IMR-90 (cell line): ENCODE measurements at regions not wholly inside any gene's neighbourhood (a gene's known extent, or its start where the extent isn't known, plus 50 kb on each side); places are given as distances from the start of the nearest gene placed in this dataset.

Experiments
- ATAC-seq: fragments of 200-7000 bp; cut with Tn5 transposase; 2 replicates; pipeline ENCODE4 v1.9.1; 2020; ENCODE audit warnings: low read depth, mild to moderate bottlenecking, moderate library complexity
- BruUV-seq: library from RNA; stranded (reverse); fragments of 400-500 nt; replicated peaks from 2 replicates; lab custom pipeline; 2021; lab: Mats Ljungman, UMichigan
- CTCF ChIA-PET: fragments of 300-600 bp; formaldehyde crosslinking; extraction: SDS; loops from one replicate; lab custom pipeline; 2021; ENCODE audit warnings: antibody characterized with exemption; lab: Yijun Ruan, JAX
- POLR2A ChIA-PET: fragments of 300-600 bp; sonication (Branson Sonifier 250); formaldehyde crosslinking; loops from one replicate; lab custom pipeline; 2022; ENCODE audit warnings: antibody characterized with exemption; ENCODE audit not compliant: unreplicated experiment; lab: Charles Lee
- DNase-seq: peaks from one replicate; pipeline ENCODE4 v3.0.0; 2013
- H2AFZ ChIP-seq: replicated peaks from 2 replicates; pipeline ENCODE3; 2013; ENCODE audit warnings: low read length, mild to moderate bottlenecking; ENCODE audit not compliant: poor library complexity
- H2AK5ac ChIP-seq: 2 replicates; pipeline ENCODE4 v1.6.1; 2013; ENCODE audit warnings: low read depth, low read length, inconsistent platforms
- H2AK9ac ChIP-seq: replicated peaks from 2 replicates; pipeline ENCODE3; 2013; ENCODE audit warnings: mild to moderate bottlenecking, low read depth, low read length, moderate library complexity; ENCODE audit not compliant: poor library complexity
- H2BK120ac ChIP-seq: 2 replicates; pipeline ENCODE4 v1.6.1; 2013; ENCODE audit warnings: low read depth, low read length, inconsistent platforms
- H2BK15ac ChIP-seq: 3 replicates; pipeline ENCODE4 v1.6.1; 2013; ENCODE audit warnings: low read depth, low read length, inconsistent platforms
- H2BK20ac ChIP-seq: 2 replicates; pipeline ENCODE4 v1.6.1; 2013; ENCODE audit warnings: low read depth, mild to moderate bottlenecking, inconsistent platforms, low read length, moderate library complexity
- H2BK5ac ChIP-seq: 2 replicates; pipeline ENCODE4 v1.6.1; 2013; ENCODE audit warnings: mild to moderate bottlenecking, low read depth, low read length, inconsistent platforms; ENCODE audit not compliant: poor library complexity, severe bottlenecking
- H3K14ac ChIP-seq: replicated peaks from 2 replicates; pipeline ENCODE4 v1.6.1; 2013; ENCODE audit warnings: low read depth, low read length, inconsistent platforms
- H3K18ac ChIP-seq: 2 replicates; pipeline ENCODE4 v1.6.1; 2013; ENCODE audit warnings: low read depth, low read length, control low read depth
- H3K23ac ChIP-seq: 2 replicates; pipeline ENCODE4 v1.6.1; 2013; ENCODE audit warnings: low read depth, low read length, inconsistent platforms
- H3K27ac ChIP-seq: 2 replicates; pipeline ENCODE4 v1.5.1; 2013; ENCODE audit warnings: mild to moderate bottlenecking, control low read depth, low read length; ENCODE audit not compliant: insufficient read depth
- H3K27me3 ChIP-seq: 2 replicates; pipeline ENCODE4 v1.6.1; 2013; ENCODE audit warnings: low read length; ENCODE audit not compliant: control insufficient read depth, insufficient read depth
- H3K36me3 ChIP-seq: 2 replicates; pipeline ENCODE4 v1.6.1; 2013; ENCODE audit warnings: low read length, mixed read lengths; ENCODE audit not compliant: control insufficient read depth, insufficient read depth
- H3K4ac ChIP-seq: 2 replicates; pipeline ENCODE4 v1.6.1; 2013; ENCODE audit warnings: low read depth, low read length, inconsistent platforms
- H3K4me1 ChIP-seq: 2 replicates; pipeline ENCODE4 v1.6.1; 2013; ENCODE audit warnings: low read length, mixed read lengths; ENCODE audit not compliant: control insufficient read depth, insufficient read depth
- H3K4me2 ChIP-seq: 2 replicates; pipeline ENCODE4 v1.6.1; 2013; ENCODE audit warnings: low read depth, mild to moderate bottlenecking, control low read depth, low read length, moderate library complexity
- H3K4me3 ChIP-seq: 2 replicates; pipeline ENCODE4 v1.5.1; 2013; ENCODE audit warnings: low read depth, mild to moderate bottlenecking, control low read depth, low read length, moderate library complexity; ENCODE audit not compliant: insufficient read depth
- H3K56ac ChIP-seq: 2 replicates; pipeline ENCODE4 v1.6.1; 2013; ENCODE audit warnings: low read length, inconsistent platforms; ENCODE audit not compliant: insufficient read depth; ENCODE audit errors: extremely low read depth
- H3K79me1 ChIP-seq, 2 experiments: 2 replicates each; pipeline ENCODE4 v1.6.1; 2013; ENCODE audit warnings: low read length in 2 of 2, inconsistent platforms in 1 of 2, low read depth in 1 of 2
- H3K9ac ChIP-seq: 2 replicates; pipeline ENCODE4 v1.6.1; 2013; ENCODE audit warnings: low read depth, low read length, control low read depth
- H3K9me1 ChIP-seq: 2 replicates; pipeline ENCODE4 v1.6.1; 2013; ENCODE audit warnings: low read length, inconsistent platforms; ENCODE audit not compliant: insufficient read depth
- H3K9me3 ChIP-seq: 2 replicates; pipeline ENCODE4 v1.6.1; 2013; ENCODE audit warnings: low read length; ENCODE audit not compliant: control insufficient read depth, insufficient read depth
- H4K20me1 ChIP-seq: 2 replicates; pipeline ENCODE4 v1.6.1; 2013; ENCODE audit warnings: low read length, inconsistent platforms; ENCODE audit not compliant: insufficient read depth
- H4K5ac ChIP-seq: 2 replicates; pipeline ENCODE4 v1.6.1; 2013; ENCODE audit warnings: mild to moderate bottlenecking, low read depth, low read length, control low read depth
- H4K8ac ChIP-seq, 2 experiments: 2 replicates each; pipeline ENCODE4 v1.6.1; 2013; ENCODE audit warnings: low read depth in 2 of 2, low read length in 2 of 2, control low read depth in 1 of 2, inconsistent platforms in 1 of 2
- H4K91ac ChIP-seq: 2 replicates; pipeline ENCODE4 v1.6.1; 2013; ENCODE audit warnings: low read depth, low read length, inconsistent platforms; ENCODE audit not compliant: insufficient read depth
- BHLHE40 ChIP-seq: fragments of 150-350 bp; IDR thresholded peaks from 2 replicates; pipeline ENCODE4 v1.6.1; 2016; ENCODE audit warnings: mild to moderate bottlenecking, low read depth, low read length
- CEBPB ChIP-seq: IDR thresholded peaks from 2 replicates; pipeline ENCODE4 v1.6.1; 2012; ENCODE audit warnings: low read depth, low read length, improper control_type of control experiment
- CTCF ChIP-seq: conservative IDR thresholded peaks from 2 replicates; pipeline ENCODE4 v1.5.1; 2012; ENCODE audit warnings: mild to moderate bottlenecking, low read depth, low read length, improper control_type of control experiment
- FOS ChIP-seq: fragments of 150-350 bp; IDR thresholded peaks from 2 replicates; pipeline ENCODE4 v1.6.1; 2016; ENCODE audit warnings: low read depth, low read length
- MAFK ChIP-seq: IDR thresholded peaks from 2 replicates; pipeline ENCODE4 v1.6.1; 2012; ENCODE audit warnings: low read depth, low read length, improper control_type of control experiment
- RCOR1 ChIP-seq: IDR thresholded peaks from 2 replicates; pipeline ENCODE4 v1.6.1; 2012; ENCODE audit warnings: mild to moderate bottlenecking, low read length, improper control_type of control experiment; ENCODE audit not compliant: insufficient replicate concordance
- RFX5 ChIP-seq: IDR thresholded peaks from 2 replicates; pipeline ENCODE4 v1.8.0; 2012; ENCODE audit warnings: low read depth, mild to moderate bottlenecking, low read length, moderate library complexity
- USF2 ChIP-seq: fragments of 150-350 bp; IDR thresholded peaks from 2 replicates; pipeline ENCODE4 v1.6.1; 2017; ENCODE audit warnings: mild to moderate bottlenecking, antibody characterized with exemption, low read length, low read depth
- WGBS, 2 experiments: methylation state at CpG; one replicate each; pipeline versions ENCODE4 v1.1.5 to v1.1.7; 2013; ENCODE audit warnings: missing lambda C conversion rate in 2 of 2; ENCODE audit not compliant: insufficient read length in 1 of 2; ENCODE audit errors: extremely low coverage in 2 of 2; 5-methylcytosine and 5-hydroxymethylcytosine counted together
- dilution Hi-C: fragments of 300-500 bp; cut with HindIII; formaldehyde crosslinking; loops from one replicate; pipeline ENCODE4 v1.14.3; 2018; ENCODE audit warnings: low sequenced_read_pairs; ENCODE audit not compliant: unreplicated experiment
- in situ Hi-C: fragments of 300-500 bp; cut with MboI; formaldehyde crosslinking; loops from 3 replicates; pipeline ENCODE4 v1.14.3; 2019; ENCODE audit warnings: low sequenced_read_pairs, inconsistent platforms, mixed read lengths
- intact Hi-C: fragments of 100-400 bp; cut with micrococcal nuclease; formaldehyde crosslinking; loops from 2 replicates; pipeline ENCODE4 v1.10.0; 2022

- H2BK15ac ChIP-seq = no peak overlapping the region
- H3K9me1 ChIP-seq = no peaks in the 10 kb centered on the region
- no peaks in the 10 kb centered on the region for H4K20me1 ChIP-seq
- H3K36me3 ChIP-seq = no peaks in the 10 kb centered on the region
- H2BK5ac ChIP-seq = no peak overlapping the region
- dilution Hi-C loops (no loop called here), intact Hi-C loops (no loop called here), in situ Hi-C loops (no loop called here)
- BruUV-seq = no TSS peak
- H3K23ac ChIP-seq = no peak overlapping the region
- no peak overlapping the region for H3K14ac ChIP-seq
- H2AK5ac ChIP-seq = no peak overlapping the region
- no peak overlapping the region for H3K18ac ChIP-seq
- no peak overlapping the region for H3K27ac ChIP-seq
- no peak overlapping the region for H3K9ac ChIP-seq
- no peak overlapping the region for H3K4me2 ChIP-seq
- no peak for DNase-seq
- H2AK9ac ChIP-seq = no peak overlapping the region
- H3K27me3 ChIP-seq = no peaks in the 10 kb centered on the region
- H2AFZ ChIP-seq = no peak overlapping the region
- no peak overlapping the region for H4K91ac ChIP-seq
- ChIA-PET CTCF (no interaction called here), POLR2A (no interaction called here)
- H3K4me1 ChIP-seq = peaks cover 2% of the 10 kb centered on the region; the same call in 1 of the 2 replicates
- H3K9me3 ChIP-seq = no peaks in the 10 kb centered on the region
- TF ChIP-seq CEBPB (no peak), RCOR1 (no peak), MAFK (no peak), CTCF (no peak), RFX5 (no peak), BHLHE40 (no peak), FOS (no peak), USF2 (no peak)
- no peak overlapping the region for H4K5ac ChIP-seq
- H2BK20ac ChIP-seq = no peak overlapping the region
- H3K4me3 ChIP-seq = no peak overlapping the region
- 100% methylated on average over 1 of the region's 3 CpGs; no CpG with 5 or more reads in 1 of the 2 experiments for WGBS, 2 experiments
- H3K56ac ChIP-seq = no peak overlapping the region
- H3K79me1 ChIP-seq = no peaks in the 10 kb centered on the region
- H3K4ac ChIP-seq = no peak overlapping the region
- no peak for ATAC-seq
- no peak overlapping the region for H2BK120ac ChIP-seq
- no peak overlapping the region for H4K8ac ChIP-seq
Observed at GRCh38 chr6:139436957-139437348, 62.5 kb upstream of the CITED2 start.
